CD4-positive, alpha-beta T cell treated with Interleukin-15 for 4 hours (primary cell): ENCODE measurements at regions not wholly inside any gene's neighbourhood (a gene's known extent, or its start where the extent isn't known, plus 50 kb on each side); places are given as distances from the start of the nearest gene placed in this dataset.
A peak's percentile ranks its signal among the peaks of the same experiment; 100 is the strongest.
"Not testable (repeated sequence)": the region's sequence is repeated elsewhere in the genome, so short reads cannot be mapped to it uniquely, and the experiment has no call there.

Experiments
- DNase-seq: peaks from one replicate; pipeline ENCODE4 v3.0.0-alpha.2; 2020; ENCODE audit warnings: low spot score

DNA sequence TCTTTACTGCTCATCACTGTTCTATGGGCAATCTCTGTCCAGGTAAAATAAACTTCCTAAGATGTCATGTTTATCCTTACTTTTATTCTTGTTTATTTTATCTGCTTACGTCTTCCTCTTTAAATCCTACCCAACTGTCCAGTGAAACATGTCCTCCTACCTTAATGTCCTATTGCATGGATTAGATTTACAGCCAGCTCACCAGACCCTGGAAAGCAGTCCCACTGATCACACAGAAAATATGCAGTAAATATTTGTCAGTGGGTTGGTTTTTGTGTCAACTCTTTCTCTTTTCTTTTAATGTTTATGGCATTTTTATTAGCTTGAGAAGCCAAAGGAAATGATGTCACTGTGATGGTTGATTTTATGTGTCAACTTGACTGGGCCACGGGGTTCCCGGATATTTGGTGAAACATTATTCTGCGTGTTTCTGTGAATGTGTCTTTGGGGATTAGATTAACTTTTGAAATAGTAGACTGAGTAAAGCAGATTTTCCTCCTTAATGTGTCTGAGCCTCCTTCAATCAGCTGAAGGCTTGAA lies 258.3 kb downstream of the SRGAP2C start:
- no peak for DNase-seq

DNA sequence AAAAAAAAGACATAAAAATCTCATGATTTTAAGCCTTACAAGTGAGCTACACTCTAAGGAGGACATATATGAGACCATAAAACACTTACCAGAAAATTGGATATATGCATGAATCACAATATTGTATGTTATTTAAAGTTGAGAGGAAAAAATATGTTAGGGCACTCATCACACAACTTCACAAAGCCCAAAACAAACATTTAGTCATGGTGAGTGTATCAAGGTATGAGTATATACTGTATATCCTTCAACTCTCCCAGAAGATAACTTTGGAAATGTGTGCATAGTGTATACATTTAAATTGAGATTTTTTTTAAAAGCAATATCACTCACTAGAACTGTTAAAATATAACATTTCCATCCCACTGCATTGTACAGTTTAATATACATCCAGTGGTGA lies 259.3 kb downstream of the SRGAP2C start:
- no peak for DNase-seq

DNA sequence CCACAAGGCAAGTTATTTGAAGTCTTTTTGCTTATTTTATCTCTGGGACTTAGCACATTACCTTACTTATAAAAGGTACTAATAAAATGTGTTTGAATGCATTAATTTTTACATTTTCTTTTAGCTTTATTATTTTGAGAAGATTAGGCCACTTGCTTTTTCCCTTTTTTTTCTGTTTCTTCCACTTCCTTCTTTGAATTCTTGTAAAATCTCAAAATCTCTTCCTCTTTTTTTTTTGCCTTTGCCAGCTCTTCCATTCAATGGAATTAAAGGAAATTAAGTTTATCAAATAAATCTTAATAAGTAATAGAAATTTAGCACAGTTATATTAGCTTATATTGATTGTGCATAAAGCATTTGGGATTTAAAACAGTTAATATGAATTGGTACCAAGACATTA lies 260.9 kb downstream of the SRGAP2C start:
- DNase-seq, result no peak

DNA sequence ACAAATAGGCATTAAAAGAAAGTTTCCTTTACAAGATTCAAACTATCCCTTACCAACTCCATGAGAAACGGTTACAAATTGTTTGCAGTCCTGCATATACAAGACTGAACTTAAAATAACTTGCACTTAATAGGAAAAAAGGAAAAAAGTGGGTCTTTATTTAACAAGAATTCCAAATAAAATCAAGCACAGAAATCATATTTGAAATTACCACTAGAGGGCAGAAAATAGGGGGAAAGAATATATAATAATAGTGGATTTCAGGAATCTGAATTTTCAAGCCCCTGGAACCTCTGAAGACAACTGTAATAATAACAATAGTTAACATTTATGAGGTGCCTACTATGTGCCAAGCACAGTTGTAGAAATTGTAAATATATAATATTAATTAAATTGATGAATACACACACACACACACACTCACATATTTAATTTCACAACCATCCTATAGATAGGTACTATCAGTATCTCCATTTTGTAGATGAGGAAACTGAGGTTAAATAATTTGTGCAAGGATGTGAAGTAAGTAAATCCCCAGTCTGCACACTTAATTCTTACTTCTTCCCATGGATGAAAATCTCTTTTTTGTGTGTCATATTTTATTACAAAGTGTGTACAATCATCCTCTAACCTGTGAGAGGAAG lies 262.6 kb downstream of the SRGAP2C start:
- peak; percentile 5 for DNase-seq

DNA sequence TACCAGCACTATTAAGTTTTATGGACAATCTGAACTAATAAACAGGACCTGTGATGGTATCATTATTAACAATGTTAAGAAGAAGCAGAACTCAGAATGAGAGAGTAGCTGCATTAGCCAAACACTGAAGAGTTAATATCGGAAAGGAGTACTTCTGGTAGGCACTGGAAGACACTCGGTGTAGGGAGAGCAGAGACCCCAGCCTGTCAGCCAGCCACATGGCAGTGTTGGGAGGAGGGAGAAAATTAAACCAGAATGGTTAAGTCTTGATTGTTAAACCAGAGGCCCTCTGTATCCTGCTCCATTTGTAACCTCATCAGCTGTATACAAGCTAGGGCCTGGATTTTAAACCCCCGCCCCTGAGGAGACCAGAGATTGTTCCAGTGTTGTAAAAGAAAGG lies 263.3 kb downstream of the SRGAP2C start:
- not testable (repeated sequence) for DNase-seq

DNA sequence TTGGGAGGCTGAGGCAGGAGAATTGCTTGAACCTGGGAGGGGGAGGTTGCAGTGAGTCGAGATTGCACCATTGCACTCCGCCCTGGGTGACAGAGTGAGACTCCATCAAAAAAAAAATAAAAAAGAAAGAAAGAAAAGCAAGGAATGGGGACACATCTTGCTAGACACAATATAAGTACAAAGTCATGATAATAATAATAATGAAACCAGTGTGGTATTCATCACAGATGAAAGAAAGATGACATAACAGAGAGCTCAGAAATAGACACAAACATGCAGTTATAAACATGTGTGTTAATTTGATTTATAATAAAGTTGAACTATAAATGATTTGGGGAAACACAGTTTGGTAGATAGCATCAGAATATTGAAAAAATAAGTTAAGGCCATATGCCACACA lies 264.1 kb downstream of the SRGAP2C start:
- no peak for DNase-seq

DNA sequence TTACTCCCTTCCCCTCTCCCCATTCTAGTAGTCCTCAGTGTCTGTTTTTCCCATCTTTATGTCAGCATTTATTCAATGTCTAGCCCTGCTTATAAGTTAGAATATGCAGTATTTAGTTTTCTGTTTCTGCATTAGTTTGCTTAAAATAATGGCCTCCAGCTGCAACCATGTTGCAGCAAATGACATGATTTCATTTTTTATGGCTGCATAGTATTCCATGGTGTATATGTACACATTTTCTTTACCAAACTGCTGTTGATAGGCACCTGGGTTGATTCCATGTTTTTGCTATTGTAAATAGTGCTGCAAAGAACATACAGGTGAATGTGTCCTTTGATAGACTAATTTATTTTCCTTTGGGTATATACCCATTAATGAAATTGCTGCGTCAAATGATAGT lies 267.7 kb downstream of the SRGAP2C start:
- DNase-seq, result no peak

DNA sequence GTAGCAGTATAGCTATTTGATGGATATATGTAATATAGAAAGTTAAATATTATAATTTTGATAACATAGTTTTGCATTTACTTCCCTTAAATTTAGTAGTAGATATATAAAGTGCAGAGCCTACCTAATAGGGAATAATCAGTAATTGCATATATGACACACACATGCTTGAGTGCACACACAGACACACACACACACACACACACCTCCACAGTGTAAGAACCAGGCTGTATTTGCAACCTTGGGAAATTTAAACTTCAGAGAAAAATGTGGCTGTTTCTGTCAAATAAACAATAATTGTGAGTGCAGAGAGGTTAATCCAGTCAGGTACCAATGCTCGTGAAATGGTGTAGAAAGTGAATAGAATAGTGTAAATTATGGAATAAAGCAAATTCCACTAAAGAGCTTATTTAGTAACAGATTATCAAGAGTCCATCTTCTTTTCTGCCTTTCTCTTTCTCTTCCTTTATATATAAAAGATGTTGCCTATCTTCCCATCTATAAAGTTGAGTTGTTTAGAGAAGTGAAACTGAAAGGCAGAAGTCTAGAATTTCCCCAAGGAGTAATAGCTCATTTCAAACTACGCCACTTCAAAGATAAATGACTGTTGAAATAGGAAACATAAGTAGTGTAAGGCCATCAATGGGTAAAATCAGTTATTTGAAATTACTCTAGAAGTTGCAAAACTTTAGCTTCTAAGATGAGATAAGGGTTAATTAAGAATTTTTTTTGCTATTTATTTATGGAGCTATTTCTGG lies 273.7 kb downstream of the SRGAP2C start:
- DNase-seq, result peak; percentile 40

DNA sequence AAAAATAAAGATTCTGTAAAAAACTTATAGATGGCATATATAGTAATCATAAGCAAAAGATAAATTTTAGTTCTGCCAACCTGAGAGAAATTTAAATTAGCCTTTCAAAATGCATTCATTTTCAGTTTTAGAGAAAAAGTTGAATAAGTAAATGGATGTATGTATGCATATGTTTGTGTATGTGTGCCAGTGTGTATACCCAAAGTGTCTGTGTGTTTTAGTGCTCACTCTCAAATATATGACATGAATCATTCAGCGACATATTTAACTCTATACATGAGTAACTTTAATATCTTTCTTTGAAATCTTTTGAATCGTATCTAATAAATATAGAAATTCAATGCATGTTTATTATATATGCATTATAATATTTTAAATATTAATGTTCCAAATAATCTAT lies 274.5 kb downstream of the SRGAP2C start:
- DNase-seq, result no peak

DNA sequence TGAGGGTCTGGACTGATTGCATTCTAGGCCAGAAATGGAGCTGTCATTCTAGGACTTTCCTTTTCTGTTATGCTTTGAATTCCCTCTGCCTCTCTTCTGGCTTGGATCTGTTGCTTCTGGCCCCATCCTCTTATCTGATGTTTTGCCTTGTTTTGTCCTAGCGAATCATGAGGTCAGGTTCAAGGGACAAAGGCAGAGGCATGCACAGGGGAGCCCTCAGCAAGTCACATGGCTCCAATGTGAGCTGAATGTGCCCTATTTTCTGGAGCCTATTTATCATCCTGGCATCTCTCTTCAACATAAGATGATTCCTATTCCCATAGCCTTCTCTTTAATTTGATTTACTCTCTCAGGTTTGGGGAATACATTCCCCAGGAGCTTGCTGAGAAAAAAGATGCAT lies 284.6 kb downstream of the SRGAP2C start:
- DNase-seq, result not testable (repeated sequence)

DNA sequence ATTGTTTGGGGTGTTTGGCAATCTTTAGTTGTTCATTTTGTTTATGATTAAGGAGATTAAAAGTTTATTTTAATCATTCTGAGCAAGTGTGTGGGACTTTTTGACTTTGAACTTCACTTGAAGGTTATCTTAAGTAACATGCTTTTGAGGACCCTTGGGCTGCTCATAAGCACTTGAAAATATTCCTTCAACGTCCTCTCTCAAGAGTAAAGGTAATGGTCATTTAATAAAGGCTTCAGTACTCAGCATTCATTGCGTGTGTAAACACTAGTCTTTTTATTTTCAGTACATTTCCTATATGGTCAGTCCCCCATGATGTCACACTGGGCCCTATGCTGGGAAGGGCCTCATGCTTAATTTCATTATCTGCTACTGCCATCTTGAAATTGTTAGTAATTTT lies 285.6 kb downstream of the SRGAP2C start:
- not testable (repeated sequence) for DNase-seq

DNA sequence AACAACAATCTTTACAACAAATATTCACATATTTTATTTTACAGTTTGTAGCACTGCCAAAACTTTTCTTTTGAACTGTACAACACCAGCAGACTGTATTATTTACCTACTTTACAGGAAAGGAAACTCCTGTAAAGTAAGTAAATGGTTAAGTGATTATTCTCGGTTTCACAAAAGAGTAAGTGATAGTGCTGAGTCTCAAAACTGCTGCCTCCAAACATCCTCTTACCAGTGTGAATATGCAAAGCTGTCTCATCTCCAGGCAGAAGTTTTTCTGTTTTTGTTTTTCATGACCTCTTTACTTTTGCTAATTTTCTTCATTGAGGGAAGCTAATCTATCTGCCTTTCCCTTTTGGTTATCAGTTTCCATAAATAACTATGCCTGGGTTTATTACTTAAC lies 286.7 kb downstream of the SRGAP2C start:
- DNase-seq, result no peak

DNA sequence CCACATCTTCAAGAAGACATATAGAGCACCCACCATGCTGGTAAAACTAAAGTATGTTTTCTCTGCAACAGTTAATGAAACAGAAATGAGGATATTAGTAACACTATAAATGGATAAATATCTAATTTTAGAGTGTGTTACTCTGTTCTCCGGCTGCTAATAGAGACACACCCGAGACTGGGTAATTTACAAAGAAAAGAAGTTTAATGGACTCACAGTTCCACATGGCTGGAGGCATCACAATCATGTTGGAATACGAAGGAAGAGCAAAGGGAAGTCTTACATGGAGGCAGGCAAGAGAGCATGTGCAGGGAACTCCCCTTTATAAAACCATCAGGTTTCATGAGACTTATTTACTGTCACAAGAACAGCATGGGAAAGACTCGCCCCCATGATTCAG lies 287.2 kb downstream of the SRGAP2C start:
- no peak for DNase-seq

DNA sequence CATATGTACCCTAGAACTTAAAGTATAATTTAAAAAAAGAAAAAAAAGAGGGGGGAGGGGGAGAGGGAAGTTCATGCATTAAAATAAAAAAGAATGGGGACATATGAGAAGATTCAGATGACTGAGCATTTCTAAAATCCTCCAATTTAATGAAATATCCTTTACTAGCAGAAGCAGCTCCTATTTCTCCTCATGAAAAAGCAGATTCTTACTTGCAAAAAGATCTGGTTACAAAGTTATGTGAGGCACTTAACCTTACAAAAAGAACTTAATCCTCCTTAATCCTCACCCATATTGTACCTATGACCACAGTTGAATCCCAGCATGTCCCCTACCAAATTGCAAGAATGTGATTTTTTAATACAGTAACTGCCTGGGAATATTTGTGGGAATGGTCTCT lies 298.5 kb downstream of the SRGAP2C start:
- no peak for DNase-seq

DNA sequence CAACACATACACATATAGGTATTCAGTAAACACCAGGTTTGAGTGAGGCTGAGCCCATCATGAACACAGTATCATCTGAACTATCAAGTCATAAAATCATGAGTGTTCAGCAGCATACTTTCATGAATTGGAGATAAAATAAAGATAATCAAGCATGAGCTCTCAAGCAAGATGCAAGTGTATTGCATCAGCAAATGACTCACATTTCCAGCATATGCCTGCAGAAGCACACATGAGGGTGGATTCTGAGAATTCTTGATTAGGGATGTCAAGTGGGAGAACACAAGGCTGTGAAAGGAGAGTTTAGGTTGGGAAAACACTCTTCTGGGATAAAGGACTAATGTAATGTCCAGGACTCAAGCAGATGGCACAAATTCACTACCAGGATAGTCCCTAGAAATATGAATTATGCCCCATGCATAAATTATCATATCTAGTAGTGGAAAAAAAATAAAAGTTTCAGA lies 299.2 kb downstream of the SRGAP2C start:
- no peak for DNase-seq

DNA sequence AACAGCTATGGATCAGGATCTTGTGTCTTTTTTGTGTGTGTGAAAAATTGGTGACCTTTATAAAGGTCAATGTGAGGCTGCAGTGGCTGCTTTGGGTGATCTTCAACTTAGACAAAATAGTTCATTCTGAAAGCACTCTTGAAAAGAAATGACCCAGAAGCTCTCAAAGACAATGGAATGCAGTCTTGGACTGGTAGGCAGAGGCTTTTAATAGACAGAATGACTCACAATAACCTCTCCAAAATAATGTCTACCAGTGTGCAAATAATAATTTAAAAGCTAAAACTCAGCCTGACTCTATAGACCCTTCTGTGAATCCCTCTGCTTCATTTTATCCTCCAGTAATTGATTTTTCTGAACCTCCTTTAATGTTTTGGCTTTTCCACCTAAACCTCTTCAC lies 310.0 kb downstream of the SRGAP2C start:
- not testable (repeated sequence) for DNase-seq

DNA sequence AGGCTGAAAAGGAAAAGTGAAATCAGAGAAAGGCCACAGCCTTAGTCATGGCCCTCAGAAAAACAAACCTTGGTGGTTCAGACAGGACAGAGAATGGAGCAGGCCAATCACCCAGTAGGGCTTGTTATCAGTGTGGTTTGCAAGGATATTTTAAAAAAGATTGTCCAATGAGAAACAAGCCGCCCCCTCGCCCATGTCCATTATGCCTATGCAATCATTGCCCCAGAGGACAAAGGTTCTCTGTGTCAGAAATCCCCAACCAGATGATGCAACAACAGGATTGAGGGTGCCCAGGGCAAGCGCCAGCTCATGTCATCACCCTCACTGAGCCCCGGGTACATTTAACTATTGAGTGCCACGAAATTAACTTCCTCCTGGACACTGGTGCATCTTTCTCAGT lies 326.7 kb downstream of the SRGAP2C start:
- DNase-seq, result not testable (repeated sequence)

DNA sequence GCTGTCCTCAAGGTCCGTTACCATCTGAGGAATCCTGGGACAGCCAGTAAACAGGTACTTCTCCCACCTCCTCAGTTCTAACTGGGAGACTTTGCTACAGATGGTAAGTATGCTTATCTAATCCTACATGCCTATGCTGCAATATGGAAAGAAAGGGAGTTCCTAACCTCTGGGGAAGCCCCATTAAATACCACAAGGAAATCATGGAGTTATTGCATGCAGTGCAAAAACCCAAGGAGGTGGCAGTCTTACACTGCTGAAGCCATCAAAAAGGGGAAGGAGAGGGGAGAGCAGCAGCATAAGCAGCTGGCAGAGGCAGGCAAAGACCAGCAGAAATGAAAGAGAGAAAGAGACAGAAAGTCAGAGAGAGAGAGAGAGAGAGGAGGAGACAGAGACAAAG lies 327.1 kb downstream of the SRGAP2C start:
- not testable (repeated sequence) for DNase-seq

DNA sequence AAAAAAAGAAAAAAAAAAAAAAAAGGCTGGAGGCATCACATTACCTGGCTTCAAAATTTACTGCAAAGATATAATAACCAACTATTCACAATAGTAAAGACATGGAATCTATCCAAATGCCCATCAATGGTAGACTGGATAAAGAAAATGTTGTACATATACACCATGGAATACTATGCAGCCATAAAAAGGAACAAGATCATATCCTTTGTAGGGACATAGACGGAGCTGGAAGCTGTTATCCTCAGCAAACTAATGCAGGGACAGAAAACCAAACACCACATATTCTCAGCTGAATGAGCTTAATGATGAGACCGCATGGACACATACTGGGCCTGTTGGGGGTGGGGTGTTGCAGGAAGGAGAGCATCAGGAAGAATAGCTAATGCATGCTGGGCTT lies 330.5 kb downstream of the SRGAP2C start:
- DNase-seq, result no peak

DNA sequence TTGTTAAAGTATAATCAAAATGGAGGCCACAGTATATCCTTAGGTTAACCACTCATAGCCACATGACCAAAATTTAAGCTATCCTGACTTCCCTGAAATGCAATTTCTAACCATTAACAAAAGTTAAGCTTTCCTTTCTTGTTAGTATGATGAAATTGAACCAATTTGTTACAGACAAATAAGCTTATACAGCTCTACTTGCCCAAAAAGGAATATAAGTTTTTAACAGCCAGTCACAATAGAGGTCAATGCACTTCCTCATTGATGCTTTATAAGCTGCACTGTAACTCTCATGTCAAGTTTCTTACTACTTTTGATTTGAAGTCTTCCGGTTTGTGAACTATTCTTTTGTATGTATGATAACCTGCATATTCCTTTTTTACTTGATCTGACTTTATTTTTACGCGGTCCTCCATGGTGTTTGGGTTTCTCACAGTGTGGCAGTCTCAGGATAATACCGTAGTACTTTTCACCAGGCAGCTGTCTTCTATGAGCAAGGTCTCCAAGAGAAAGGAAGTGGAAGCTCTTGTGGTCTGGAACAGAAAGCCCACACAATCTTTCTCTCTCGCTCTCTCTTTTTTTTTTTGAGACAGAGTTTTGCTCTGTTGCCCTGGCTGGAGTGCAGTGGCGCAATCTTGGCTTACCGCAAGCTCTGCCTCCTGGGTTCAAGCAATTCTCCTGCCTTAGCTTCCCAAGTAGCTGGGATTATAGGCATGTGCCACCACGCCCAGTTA lies 331.6 kb downstream of the SRGAP2C start:
- DNase-seq, result peak; percentile 52

DNA sequence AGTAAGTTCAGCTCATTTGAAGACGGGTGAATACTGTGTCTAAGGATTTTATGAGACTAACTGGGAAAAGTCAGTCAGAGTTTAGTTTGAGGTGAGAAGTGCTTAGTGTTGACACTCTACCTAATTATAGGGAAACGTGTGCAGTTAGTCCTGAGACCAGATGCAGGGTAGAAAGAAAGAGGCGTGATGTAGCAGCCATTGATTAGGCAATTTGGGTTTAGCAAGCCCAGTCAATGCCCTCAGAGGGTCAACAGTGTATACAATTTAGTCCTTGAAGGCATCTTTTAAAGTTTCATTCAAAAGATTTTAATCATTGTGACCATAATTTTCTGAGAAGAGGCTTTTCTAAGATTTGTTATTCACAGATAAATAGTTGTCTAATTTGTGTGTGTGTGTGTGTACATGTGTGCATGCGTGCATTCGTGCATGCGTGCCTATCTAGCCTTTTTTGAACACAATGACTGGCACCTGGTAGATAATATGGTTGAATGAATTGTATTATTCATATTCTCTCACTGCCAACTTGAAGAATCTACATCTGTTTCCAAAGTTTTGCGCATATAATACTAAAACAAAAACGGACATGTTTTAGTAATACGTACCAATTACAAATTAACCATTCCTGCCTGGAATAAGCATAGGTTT lies 332.9 kb downstream of the SRGAP2C start:
- no peak for DNase-seq

DNA sequence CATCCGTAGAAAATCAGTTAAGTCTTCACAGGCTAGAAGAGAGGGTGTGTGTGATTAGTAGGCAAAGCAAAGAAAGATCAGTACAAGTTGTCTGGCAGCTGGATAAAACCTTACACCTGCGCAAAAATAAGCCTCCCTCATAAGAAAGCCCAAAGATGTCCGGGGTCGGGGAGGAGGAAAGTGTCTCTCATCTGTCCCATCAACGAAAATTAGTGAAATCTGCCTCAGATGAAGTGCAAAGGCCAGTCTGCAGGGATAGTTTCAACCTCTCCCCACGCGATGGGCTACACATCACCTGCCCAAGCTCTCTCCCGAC lies 333.9 kb downstream of the SRGAP2C start:
- no peak for DNase-seq
